AG09319 (cell line): ENCODE measurements at regions not wholly inside any gene's neighbourhood (a gene's known extent, or its start where the extent isn't known, plus 50 kb on each side); places are given as distances from the start of the nearest gene placed in this dataset.

Source experiments
- DNase-seq: peaks from one replicate; pipeline ENCODE4 v3.0.0-alpha.2; 2010; ENCODE audit warnings: low read depth; ENCODE audit errors: extremely low read depth
- CTCF ChIP-seq: IDR thresholded peaks from 2 replicates; pipeline ENCODE4 v1.5.1; 2011; ENCODE audit warnings: low read depth, mild to moderate bottlenecking, inconsistent platforms, low read length, moderate library complexity

GRCh38 chr10:53127686-53128085 lies 355.1 kb upstream of the MBL2 start:
- DNase-seq: no peak
- no peak for TF ChIP-seq CTCF

- no peak for DNase-seq
- no peak for TF ChIP-seq CTCF
These were observed 350.7 kb upstream of the MBL2 start for GRCh38 chr10:53123311-53123710.

- DNase-seq: no peak
- TF ChIP-seq CTCF: no peak
These were observed 349.7 kb upstream of the MBL2 start for GRCh38 chr10:53122281-53122680.

GRCh38 chr10:53115660-53116059 lies 343.1 kb upstream of the MBL2 start:
- no peak for DNase-seq
- no peak for TF ChIP-seq CTCF

GRCh38 chr10:53111529-53111928 lies 338.9 kb upstream of the MBL2 start:
- no peak for DNase-seq
- no peak for TF ChIP-seq CTCF

- no peak for TF ChIP-seq CTCF
- DNase-seq: no peak
These were observed 336.7 kb upstream of the MBL2 start for GRCh38 chr10:53109320-53109719.

- no peak for DNase-seq
- TF ChIP-seq CTCF: no peak
These were observed 335.8 kb upstream of the MBL2 start for GRCh38 chr10:53108317-53108934.
